Transverse colon (tissue), 4 donors: ENCODE measurements at regions not wholly inside any gene's neighbourhood (a gene's known extent, or its start where the extent isn't known, plus 50 kb on each side); places are given as distances from the start of the nearest gene placed in this dataset.

Experiments
- DNase-seq: peaks from one replicate; pipeline ENCODE4 v3.0.0-alpha.2; 2019
- H3K27ac ChIP-seq, 4 donors: fragments of 200-600 bp; sonication (generic); 2 replicates each; pipeline ENCODE4 v1.5.1; 2016 to 2018; ENCODE audit warnings: inconsistent platforms in 4 of 4
- H3K27me3 ChIP-seq: fragments of 200-600 bp; sonication (generic); 2 replicates; pipeline ENCODE4 v1.5.1; 2017; ENCODE audit warnings: inconsistent platforms
- H3K36me3 ChIP-seq, 4 donors: fragments of 200-600 bp; sonication (generic); 2 replicates each; pipeline ENCODE4 v1.5.1; 2017 to 2019; ENCODE audit warnings: inconsistent platforms in 4 of 4
- H3K4me1 ChIP-seq, 4 donors: fragments of 200-600 bp; sonication (generic); 2 replicates each; pipeline ENCODE4 v1.5.1; 2017 to 2020; ENCODE audit warnings: inconsistent platforms in 4 of 4
- H3K4me3 ChIP-seq, 4 donors: fragments of 200-600 bp; sonication (generic); 1 replicate in 1 of 4; 2 replicates in 3 of 4; pipeline versions ENCODE4 v1.5.1 to v1.6.1; 2017 to 2019; ENCODE audit warnings: inconsistent platforms in 4 of 4
- H3K9me3 ChIP-seq, 2 donors: fragments of 200-600 bp; sonication (generic); 2 replicates each; pipeline ENCODE4 v1.5.1; 2017 to 2019; ENCODE audit warnings: inconsistent platforms in 2 of 2
- EP300 ChIP-seq: sonication (generic); formaldehyde crosslinking; IDR thresholded peaks from one replicate; pipeline ENCODE4 v1.6.1; 2017; ENCODE audit warnings: antibody characterized with exemption, low read depth
- POLR2A ChIP-seq: fragments of 450-650 bp; IDR thresholded peaks from one replicate; pipeline ENCODE4 v1.6.1; 2016; ENCODE audit warnings: antibody characterized with exemption, mild to moderate bottlenecking, moderate library complexity
- POLR2AphosphoS5 ChIP-seq, 3 donors: sonication (generic); formaldehyde crosslinking; IDR thresholded peaks; one replicate each; pipeline ENCODE4 v1.6.1; 2016; ENCODE audit warnings: antibody characterized with exemption in 3 of 3
- WGBS, 2 donors: methylation state at CpG; one replicate each; pipeline ENCODE4 v1.1.5; 2018; ENCODE audit warnings: low coverage in 1 of 2; 5-methylcytosine and 5-hydroxymethylcytosine counted together
- in situ Hi-C, 4 donors: fragments of 200-750 bp; cut with MboI; loops; one replicate each; pipeline versions ENCODE4 v1.15.0 to v1.15.1; 2017; ENCODE audit warnings: low sequenced_read_pairs in 3 of 4, low pct_ligation_motif_present in 1 of 4, low pct_unique_long_range_greater_than_20kb in 1 of 4
- intact Hi-C: fragments of 100-400 bp; cut with DNase I; formaldehyde crosslinking; loops from one replicate; pipeline ENCODE4 v1.15.1; 2023; ENCODE audit warnings: low total_unique reads
- TF ChIP-seq, protein P1 (sequence below), 5 experiments: fragments of 200-600 bp in 3 of 5; fragments of 450-650 bp in 2 of 5; sonication (generic) in 3 of 5; IDR thresholded peaks; 1 replicate in 2 of 5; 2 replicates in 3 of 5; pipeline ENCODE4 v1.5.1; 2016 to 2017; ENCODE audit warnings: antibody characterized with exemption in 5 of 5, inconsistent platforms in 3 of 5, mild to moderate bottlenecking in 2 of 5, moderate library complexity in 1 of 5

DNA sequence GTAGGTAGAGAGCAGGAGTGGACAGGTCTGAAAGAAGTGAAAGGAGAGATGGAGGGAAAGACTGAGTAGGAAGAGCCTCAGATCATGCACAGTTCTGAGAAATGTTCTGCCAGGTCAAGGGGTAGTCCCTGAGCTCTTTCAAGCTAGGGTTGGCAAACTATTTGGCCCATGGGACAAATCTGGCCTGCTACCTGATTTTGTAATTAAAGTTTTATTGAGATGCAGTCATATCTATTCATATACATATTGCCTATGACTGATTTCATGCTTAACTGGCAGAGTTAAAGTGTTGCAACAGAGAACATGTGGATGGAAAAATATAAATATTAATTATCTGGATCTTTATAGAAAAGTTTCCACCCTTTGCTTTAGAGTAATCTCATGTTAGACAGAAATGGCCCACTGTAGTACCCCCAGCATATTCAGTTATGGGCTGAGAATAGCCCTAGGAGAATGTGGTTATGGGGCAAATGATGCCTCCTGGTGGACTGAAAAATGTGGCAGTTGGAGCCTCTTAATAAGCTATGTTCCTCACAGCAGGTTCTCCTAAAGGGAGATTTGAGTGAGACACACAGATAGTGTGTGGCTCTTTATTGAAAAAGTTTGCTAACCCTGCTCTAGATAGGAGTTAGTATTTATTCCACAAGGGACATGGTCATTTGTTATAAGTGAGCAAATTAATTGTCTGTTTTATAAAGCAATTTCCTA lies 476.9 kb downstream of the LRIG3 start:
- no peaks in the 10 kb centered on the region for H3K36me3 ChIP-seq
- peak; percentile 13 for DNase-seq
- H3K27me3 ChIP-seq, result no peaks in the 10 kb centered on the region
- H3K4me3 ChIP-seq, result no peak overlapping the region
- in situ Hi-C loops (no loop called here), intact Hi-C loops (no loop called here)
- no peaks in the 10 kb centered on the region for H3K9me3 ChIP-seq
- peak overlapping the region in 1 of 4 donors; percentile 10 for H3K27ac ChIP-seq
- no peaks in the 10 kb centered on the region for H3K4me1 ChIP-seq
- TF ChIP-seq POLR2A (no peak), EP300 (no peak)
- TF ChIP-seq, protein P1, sequence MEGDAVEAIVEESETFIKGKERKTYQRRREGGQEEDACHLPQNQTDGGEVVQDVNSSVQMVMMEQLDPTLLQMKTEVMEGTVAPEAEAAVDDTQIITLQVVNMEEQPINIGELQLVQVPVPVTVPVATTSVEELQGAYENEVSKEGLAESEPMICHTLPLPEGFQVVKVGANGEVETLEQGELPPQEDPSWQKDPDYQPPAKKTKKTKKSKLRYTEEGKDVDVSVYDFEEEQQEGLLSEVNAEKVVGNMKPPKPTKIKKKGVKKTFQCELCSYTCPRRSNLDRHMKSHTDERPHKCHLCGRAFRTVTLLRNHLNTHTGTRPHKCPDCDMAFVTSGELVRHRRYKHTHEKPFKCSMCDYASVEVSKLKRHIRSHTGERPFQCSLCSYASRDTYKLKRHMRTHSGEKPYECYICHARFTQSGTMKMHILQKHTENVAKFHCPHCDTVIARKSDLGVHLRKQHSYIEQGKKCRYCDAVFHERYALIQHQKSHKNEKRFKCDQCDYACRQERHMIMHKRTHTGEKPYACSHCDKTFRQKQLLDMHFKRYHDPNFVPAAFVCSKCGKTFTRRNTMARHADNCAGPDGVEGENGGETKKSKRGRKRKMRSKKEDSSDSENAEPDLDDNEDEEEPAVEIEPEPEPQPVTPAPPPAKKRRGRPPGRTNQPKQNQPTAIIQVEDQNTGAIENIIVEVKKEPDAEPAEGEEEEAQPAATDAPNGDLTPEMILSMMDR (IDR thresholded peaks at IDR 0.05), result peak; percentile 25 to 42 (median 37)

DNA sequence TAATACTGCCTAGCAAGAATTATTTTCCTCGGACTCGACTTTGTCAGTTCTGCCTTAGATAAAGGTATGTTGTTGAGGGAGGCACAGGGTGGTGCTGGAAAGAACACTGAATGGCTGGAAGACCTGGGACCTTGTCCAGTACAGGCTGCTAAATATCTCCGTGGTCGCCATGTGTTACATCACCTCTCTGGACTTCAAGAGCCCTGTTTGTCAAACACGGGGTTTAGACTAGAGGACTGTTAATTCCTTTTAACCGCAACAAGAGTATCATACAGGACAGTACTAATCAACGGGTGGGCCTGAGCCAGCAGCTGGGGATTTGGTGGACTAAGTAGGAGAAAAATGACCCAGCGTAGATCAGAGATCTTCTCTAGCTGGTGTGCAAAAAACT lies 476.3 kb downstream of the LRIG3 start:
- H3K4me3 ChIP-seq, result no peak overlapping the region
- intact Hi-C loops (no loop called here), in situ Hi-C loops (no loop called here)
- no peaks in the 10 kb centered on the region for H3K36me3 ChIP-seq
- peak overlapping the region in 1 of 4 donors; percentile 18 for H3K27ac ChIP-seq
- H3K27me3 ChIP-seq, result no peaks in the 10 kb centered on the region
- 72 to 78% methylated on average over 8 of the region's 8 CpGs for WGBS, 2 donors
- H3K9me3 ChIP-seq, result no peaks in the 10 kb centered on the region
- TF ChIP-seq EP300, result no peak
- peak in 2 of 3 donors; percentile 9 to 39 for TF ChIP-seq POLR2AphosphoS5 (IDR thresholded peaks at IDR 0.05)
- TF ChIP-seq, protein P1 (IDR thresholded peaks at IDR 0.05), result no peak
- H3K4me1 ChIP-seq, result no peaks in the 10 kb centered on the region
- DNase-seq, result peak; percentile 13

DNA sequence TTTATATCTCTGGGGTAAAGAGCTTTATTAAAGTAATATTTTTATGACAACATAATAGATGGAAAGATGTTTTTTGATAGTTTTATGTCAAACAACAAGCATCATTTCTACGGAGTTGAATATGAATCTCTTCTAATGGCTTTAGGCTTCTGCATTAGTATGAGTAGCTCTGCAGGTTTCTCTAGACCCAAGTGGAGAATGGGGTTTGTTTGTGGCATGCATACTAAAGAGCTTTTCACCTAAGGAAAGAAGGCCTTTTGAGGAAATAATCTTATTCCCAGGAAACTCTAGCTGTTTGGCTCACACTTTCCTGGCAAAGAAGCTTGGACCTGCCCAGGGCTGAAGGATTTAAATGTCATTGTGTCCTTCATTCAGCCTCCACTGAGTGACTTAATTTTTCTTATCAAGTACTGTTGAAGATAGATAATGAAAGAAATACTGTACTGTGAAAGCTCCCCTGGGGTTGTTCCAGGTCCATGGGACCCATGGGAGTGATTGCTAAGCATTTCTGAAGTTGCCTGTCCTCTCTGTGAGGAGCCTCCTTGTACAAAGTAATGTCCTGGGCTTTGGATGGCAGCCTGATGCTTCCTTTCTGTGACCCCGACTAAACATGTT lies 469.3 kb downstream of the LRIG3 start:
- 74 to 85% methylated on average over 2 of the region's 2 CpGs for WGBS, 2 donors
- in situ Hi-C loops, result no loop called here
- TF ChIP-seq EP300 (no peak), POLR2A (no peak), POLR2AphosphoS5 (IDR thresholded peaks at IDR 0.05) (no peak)
- TF ChIP-seq, protein P1 (IDR thresholded peaks at IDR 0.05), result no peak

GRCh38 chr12:58452546-58452945 lies 467.8 kb downstream of the LRIG3 start:
- Histone ChIP-seq H3K4me1 (no peaks in the 10 kb centered on the region), H3K9me3 (no peaks in the 10 kb centered on the region), H3K4me3 (no peak overlapping the region), H3K36me3 (no peaks in the 10 kb centered on the region), H3K27me3 (no peaks in the 10 kb centered on the region), H3K27ac (no peak overlapping the region)
- WGBS, 2 donors, result 90 to 93% methylated on average over 2 of the region's 2 CpGs
- no peak for TF ChIP-seq POLR2A
- TF ChIP-seq POLR2AphosphoS5 (IDR thresholded peaks at IDR 0.05), result no peak
- TF ChIP-seq, protein P1 (IDR thresholded peaks at IDR 0.05), result no peak
- no peak for DNase-seq
- in situ Hi-C loops, result no loop called here
- intact Hi-C loops, result loop anchor here (5.0 kb wide), 1 partner anchor 455 kb away; no protein-coding TSS in a partner anchor

More for the DNA sequence above, 469.3 kb downstream of the LRIG3 start:
- intact Hi-C loops, result loop anchor here (5.0 kb wide), 1 partner anchor 454 kb away; no protein-coding TSS in a partner anchor
- Histone ChIP-seq H3K27ac (no peak overlapping the region), H3K36me3 (no peaks in the 10 kb centered on the region), H3K27me3 (no peaks in the 10 kb centered on the region), H3K4me3 (no peak overlapping the region), H3K4me1 (no peaks in the 10 kb centered on the region), H3K9me3 (no peaks in the 10 kb centered on the region)
- no peak for DNase-seq
